ENCODE measurements at regions not wholly inside any gene's neighbourhood (a gene's known extent, or its start where the extent isn't known, plus 50 kb on each side); places are given as distances from the start of the nearest gene placed in this dataset.

DNA sequence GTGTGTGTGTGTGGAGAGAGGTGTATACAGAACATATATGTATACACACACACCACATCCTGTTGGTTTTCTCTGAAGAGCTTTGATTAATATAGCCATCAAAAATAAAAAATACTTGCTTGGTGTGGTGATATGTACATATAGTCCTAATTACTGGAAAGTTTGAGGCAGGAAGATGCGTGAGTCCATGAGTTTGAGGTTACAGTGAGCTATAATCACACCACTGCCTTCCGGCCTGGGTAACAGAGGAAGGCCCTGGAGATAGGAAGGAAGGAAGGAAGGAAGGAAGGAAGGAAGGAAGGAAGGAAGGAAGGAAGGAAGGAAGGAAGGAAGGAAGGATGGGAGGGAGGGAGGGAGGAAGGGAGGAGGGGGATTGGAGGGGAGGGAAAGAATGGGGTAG lies 360.4 kb upstream of the CPEB2 start:
- TF ChIP-seq, protein P1, sequence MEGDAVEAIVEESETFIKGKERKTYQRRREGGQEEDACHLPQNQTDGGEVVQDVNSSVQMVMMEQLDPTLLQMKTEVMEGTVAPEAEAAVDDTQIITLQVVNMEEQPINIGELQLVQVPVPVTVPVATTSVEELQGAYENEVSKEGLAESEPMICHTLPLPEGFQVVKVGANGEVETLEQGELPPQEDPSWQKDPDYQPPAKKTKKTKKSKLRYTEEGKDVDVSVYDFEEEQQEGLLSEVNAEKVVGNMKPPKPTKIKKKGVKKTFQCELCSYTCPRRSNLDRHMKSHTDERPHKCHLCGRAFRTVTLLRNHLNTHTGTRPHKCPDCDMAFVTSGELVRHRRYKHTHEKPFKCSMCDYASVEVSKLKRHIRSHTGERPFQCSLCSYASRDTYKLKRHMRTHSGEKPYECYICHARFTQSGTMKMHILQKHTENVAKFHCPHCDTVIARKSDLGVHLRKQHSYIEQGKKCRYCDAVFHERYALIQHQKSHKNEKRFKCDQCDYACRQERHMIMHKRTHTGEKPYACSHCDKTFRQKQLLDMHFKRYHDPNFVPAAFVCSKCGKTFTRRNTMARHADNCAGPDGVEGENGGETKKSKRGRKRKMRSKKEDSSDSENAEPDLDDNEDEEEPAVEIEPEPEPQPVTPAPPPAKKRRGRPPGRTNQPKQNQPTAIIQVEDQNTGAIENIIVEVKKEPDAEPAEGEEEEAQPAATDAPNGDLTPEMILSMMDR (IDR thresholded peaks at IDR 0.05; ENCODE audit: borderline replicate concordance, insufficient read depth, low read depth, low read length) = no peak
- no peak overlapping the region for H3K4me3 ChIP-seq (ENCODE audit: low read depth, low read length)

DNA sequence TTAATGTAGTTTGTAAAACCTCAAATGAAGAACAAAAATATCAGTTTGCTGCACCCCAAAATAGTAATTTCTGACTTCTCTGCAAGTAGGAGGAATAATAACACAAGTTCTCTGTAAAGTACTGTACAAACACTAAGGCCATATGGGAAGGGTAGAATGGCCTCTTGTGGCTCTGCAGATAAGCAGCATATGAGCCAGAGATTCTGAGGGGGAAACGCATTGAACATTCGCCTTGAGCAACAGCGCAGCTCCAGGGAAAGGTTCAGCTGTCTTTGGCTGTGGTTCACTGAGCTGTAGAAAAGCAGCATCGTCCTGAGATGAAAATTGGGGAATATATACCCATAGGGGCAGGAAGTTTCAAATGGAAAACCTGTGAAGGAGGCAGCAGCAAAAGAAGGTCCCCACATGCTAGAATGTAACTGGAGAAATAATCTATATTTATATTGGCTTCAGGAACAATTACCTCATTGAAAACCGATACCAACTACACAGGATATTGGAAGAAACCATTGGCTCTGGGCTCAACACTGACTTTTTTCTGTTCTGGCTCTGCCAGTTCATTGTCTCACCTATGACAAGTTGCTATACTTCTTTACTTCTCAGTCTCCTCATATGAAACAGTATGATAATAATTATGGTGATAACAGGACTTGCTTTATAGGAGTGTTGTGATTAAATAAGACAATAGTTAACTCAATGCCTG lies 357.6 kb upstream of the CPEB2 start:
- TF ChIP-seq, protein P1 (IDR thresholded peaks at IDR 0.05; ENCODE audit: borderline replicate concordance, insufficient read depth, low read depth, low read length) = no peak
- H3K4me3 ChIP-seq (ENCODE audit: low read depth, low read length) = no peak overlapping the region

DNA sequence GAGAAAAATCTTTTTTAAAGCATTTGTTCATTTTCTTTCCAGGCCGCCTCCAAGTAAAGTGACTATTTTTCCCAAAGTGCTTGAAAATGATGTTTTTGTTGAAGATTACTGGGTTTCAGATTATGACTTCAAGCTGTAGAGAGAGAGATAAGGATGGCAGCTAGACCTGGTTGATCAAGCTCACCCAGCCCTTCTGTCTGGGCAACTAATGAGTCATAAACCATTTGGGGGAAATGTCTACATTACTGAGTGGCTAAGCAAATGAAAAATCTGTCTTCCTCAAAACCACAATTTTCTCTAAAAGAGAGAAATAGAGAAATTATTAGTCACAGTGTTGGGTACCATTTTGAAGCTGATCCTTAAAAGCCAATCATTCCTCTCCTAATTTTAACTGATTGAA lies 355.4 kb upstream of the CPEB2 start:
- H3K4me3 ChIP-seq (ENCODE audit: low read depth, low read length) = no peak overlapping the region
- TF ChIP-seq, protein P1 (IDR thresholded peaks at IDR 0.05; ENCODE audit: borderline replicate concordance, insufficient read depth, low read depth, low read length) = no peak

DNA sequence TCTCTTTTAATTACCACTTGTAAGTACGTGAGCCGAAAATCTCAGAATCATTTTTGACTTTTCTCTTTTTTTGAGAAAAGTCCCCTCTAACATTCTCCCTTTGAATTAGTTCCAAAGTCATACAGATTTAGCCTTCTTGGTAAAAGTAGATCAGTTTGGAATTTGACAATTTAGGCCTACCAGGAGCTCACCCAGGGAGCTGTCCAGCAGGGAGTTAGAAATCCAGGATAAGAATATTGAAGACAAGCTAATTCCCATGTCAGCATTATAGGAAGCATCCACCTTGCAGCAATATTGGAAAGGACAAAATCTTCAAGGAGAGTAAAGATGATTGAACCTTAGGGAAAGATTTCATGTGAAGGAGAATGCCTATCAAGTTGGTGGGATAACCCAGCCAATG lies 352.2 kb upstream of the CPEB2 start:
- TF ChIP-seq, protein P1 (IDR thresholded peaks at IDR 0.05; ENCODE audit: borderline replicate concordance, insufficient read depth, low read depth, low read length) = no peak
- no peak overlapping the region for H3K4me3 ChIP-seq (ENCODE audit: low read depth, low read length)

DNA sequence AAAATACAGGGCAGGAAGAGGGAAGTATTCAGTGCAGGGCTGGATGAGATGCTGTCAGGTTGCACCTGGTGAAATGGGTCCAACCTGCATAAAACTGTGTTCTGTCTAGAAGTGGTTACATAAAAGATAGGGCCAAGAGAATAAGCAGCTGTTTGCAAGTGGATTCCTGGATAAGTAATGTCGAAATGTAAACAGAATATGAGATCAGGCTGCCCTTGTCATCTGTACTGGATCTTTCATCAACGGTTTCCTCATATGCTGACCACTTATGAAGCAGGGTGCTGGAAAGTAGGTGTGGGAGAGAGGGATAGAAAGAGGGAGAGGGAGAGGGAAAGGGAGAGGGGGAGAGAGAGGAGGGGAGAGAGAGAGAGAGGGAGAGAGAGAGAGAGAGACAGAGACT lies 349.8 kb upstream of the CPEB2 start:
- no peak overlapping the region for H3K4me3 ChIP-seq (ENCODE audit: low read depth, low read length)
- TF ChIP-seq, protein P1 (IDR thresholded peaks at IDR 0.05; ENCODE audit: borderline replicate concordance, insufficient read depth, low read depth, low read length) = no peak

DNA sequence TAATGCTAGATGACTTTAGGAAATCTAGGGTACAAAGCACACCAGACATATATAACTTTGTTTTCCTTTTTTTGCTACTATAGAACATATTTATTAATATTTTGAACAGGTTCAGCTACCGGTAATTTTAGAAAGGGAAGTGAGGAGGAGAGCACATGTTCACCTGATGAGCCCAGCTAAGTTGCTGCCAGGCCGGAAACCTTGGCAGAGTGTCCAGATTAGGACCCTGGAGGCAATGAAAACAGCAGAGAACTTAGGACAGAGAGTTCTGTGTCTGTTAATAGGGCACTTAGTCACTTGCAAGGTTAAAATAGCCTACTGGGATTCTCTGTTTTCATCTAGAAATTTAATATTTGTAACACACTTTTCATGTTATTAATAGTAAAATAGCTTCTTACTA lies 348.9 kb upstream of the CPEB2 start:
- TF ChIP-seq, protein P1 (IDR thresholded peaks at IDR 0.05; ENCODE audit: borderline replicate concordance, insufficient read depth, low read depth, low read length) = no peak
- no peak overlapping the region for H3K4me3 ChIP-seq (ENCODE audit: low read depth, low read length)

DNA sequence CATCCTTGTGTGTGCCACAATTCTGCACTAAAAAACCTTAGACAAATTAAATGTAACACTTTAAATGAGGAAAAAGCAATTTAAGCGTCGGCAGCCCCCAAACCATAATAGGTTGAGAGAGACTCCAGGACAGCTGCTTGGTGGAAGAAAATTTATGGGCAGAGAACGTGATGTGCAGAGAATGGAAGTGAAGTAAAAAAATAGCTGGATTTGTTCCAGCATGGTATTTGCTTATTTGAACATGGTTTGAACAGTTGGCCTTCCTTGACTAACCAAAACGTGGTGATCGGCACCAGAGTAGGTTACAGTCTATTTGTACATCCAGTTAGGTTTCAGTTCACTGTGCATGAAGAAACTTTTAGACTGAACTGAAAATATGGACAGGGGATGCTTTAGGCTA lies 343.0 kb upstream of the CPEB2 start:
- no peak overlapping the region for H3K4me3 ChIP-seq (ENCODE audit: low read depth, low read length)
- TF ChIP-seq, protein P1 (IDR thresholded peaks at IDR 0.05; ENCODE audit: borderline replicate concordance, insufficient read depth, low read depth, low read length) = no peak

All from GM12875 (cell line).